Activated CD8-positive, alpha-beta memory T cell treated with anti-CD3 and anti-CD28 coated beads, Interleukin-2, amount 10 ng/mL, durations not matched to agents 7 days and 5 days (primary cell): ENCODE measurements at regions not wholly inside any gene's neighbourhood (a gene's known extent, or its start where the extent isn't known, plus 50 kb on each side); places are given as distances from the start of the nearest gene placed in this dataset.

Experiments used
- ATAC-seq: fragments of 150-1000 bp; cut with Tn5 transposase; one replicate; pipeline ENCODE4 v1.10.0; 2021; ENCODE audit warnings: moderate library complexity
- CTCF ChIA-PET: fragments of 350-600 bp; sonication (Branson Sonifier 250); formaldehyde crosslinking; loops from one replicate; lab custom pipeline; 2021; ENCODE audit warnings: antibody characterized with exemption; lab: Charles Lee
- DNase-seq: peaks from one replicate; pipeline ENCODE4 v3.0.0-alpha.2; 2020
- H3K27ac Mint-ChIP-seq: one replicate; pipeline ENCODE4 v1.8.0; 2021; ENCODE audit warnings: mild to moderate bottlenecking, mixed read lengths
- H3K27me3 Mint-ChIP-seq: one replicate; pipeline ENCODE4 v1.8.0; 2021; ENCODE audit warnings: mixed read lengths
- H3K36me3 Mint-ChIP-seq: one replicate; pipeline ENCODE4 v1.8.0; 2021; ENCODE audit warnings: mild to moderate bottlenecking, mixed read lengths
- H3K4me1 Mint-ChIP-seq: one replicate; pipeline ENCODE4 v1.8.0; 2021; ENCODE audit warnings: mixed read lengths
- H3K4me3 Mint-ChIP-seq: one replicate; pipeline ENCODE4 v1.8.0; 2021; ENCODE audit warnings: mild to moderate bottlenecking, moderate library complexity, mixed read lengths
- H3K9me3 Mint-ChIP-seq: one replicate; pipeline ENCODE4 v1.8.0; 2022; ENCODE audit warnings: low read depth, mixed read lengths

DNA sequence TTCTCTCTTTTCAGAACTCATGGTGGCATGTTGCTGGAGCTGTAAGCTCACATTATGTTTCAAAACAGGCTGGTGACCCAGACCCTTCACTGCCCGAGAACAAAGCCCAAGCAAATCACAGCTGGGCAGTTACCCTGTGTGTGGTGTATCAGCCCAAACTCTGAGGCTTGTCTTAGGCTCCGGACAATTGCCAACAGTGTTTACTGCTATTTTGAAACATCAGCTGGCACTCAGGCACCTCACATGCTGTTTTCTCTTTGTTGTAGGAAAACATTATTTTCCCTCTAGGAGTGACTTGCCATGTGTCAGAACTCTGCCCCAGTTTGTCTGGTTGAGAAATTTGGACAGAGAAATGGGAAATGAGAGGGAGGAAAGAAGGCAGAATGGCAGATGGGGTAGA is 237.6 kb upstream of the APCDD1 start:
- CTCF ChIA-PET, result no interaction called here
- Mint-ChIP-seq H3K9me3 (peaks cover 4% of the 10 kb centered on the region), H3K4me1 (peaks cover 3% of the 10 kb centered on the region), H3K27ac (no peak overlapping the region), H3K4me3 (no peak overlapping the region), H3K27me3 (no peaks in the 10 kb centered on the region), H3K36me3 (no peaks in the 10 kb centered on the region)
- ATAC-seq (no peak), DNase-seq (no peak)

DNA sequence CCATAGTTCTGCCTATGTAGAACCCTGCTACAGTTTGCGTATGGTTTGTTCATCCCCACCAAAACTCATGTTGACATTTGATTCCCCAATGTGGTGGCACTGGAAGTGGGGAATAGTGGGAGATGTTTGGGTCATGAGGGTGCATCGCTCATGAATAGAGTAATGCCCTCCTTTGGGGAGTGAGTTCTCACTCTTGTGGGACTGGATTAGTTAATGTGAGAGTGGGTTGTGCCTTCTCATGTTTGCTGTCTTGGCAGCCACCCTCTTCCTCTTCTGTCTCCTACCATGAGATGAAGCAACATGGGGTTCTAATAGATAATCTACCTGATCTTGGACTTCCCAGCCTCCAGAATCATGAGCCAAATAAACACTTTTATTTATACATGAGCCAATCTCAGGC is 237.2 kb upstream of the APCDD1 start:
- no peak for ATAC-seq
- Mint-ChIP-seq H3K36me3 (no peaks in the 10 kb centered on the region), H3K27me3 (no peaks in the 10 kb centered on the region), H3K9me3 (peaks cover 4% of the 10 kb centered on the region), H3K4me3 (no peak overlapping the region), H3K4me1 (peaks cover 3% of the 10 kb centered on the region), H3K27ac (no peak overlapping the region)
- CTCF ChIA-PET, result no interaction called here
- no peak for DNase-seq

DNA sequence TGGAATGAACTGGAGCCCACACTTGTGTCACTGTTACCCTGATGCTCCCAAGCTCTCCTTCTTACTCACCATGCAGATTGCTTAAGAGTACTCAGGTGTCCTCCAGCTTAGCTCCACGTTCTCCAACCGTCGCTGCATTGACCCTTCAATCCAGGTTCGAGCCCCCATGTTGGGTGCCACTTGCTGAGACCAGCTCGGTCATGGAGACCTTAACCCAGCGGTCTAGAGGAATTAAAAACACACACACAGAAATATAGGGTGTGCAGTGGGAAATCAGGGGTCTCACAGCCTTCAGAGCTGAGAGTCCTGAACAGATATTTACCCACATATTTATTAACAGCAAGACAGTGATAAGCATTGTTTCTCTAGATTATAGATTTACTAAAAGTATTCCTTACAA is 229.1 kb upstream of the APCDD1 start:
- Mint-ChIP-seq H3K4me3 (no peak overlapping the region), H3K9me3 (peaks cover 3% of the 10 kb centered on the region), H3K36me3 (no peaks in the 10 kb centered on the region), H3K27me3 (no peaks in the 10 kb centered on the region), H3K4me1 (no peaks in the 10 kb centered on the region), H3K27ac (no peak overlapping the region)
- CTCF ChIA-PET, result no interaction called here
- ATAC-seq (no peak), DNase-seq (no peak)

DNA sequence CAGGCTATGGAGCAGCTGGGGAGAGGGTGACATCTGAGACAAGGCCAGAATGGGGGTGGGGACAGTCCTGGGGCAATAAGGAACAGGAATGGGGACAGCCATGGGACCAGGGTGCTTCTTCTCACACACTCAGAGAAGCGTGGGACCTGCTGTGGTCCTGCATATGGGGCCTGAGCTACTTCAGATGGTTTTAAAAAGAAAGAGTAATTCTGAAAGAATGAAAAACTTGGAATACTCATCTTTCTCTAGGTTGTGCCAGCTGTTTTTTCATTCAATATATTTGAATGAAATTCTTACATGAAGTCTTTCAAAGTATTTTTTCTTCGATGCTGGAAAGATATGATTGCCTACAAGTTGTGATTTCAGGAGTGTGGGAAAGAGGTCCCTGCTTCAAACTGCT is 227.5 kb upstream of the APCDD1 start:
- H3K27me3 Mint-ChIP-seq, result no peaks in the 10 kb centered on the region
- H3K36me3 Mint-ChIP-seq, result no peaks in the 10 kb centered on the region
- no peak overlapping the region for H3K27ac Mint-ChIP-seq
- DNase-seq (no peak), ATAC-seq (no peak)
- H3K4me1 Mint-ChIP-seq, result no peaks in the 10 kb centered on the region
- H3K4me3 Mint-ChIP-seq, result no peak overlapping the region
- CTCF ChIA-PET, result no interaction called here
- peaks cover 3% of the 10 kb centered on the region for H3K9me3 Mint-ChIP-seq

DNA sequence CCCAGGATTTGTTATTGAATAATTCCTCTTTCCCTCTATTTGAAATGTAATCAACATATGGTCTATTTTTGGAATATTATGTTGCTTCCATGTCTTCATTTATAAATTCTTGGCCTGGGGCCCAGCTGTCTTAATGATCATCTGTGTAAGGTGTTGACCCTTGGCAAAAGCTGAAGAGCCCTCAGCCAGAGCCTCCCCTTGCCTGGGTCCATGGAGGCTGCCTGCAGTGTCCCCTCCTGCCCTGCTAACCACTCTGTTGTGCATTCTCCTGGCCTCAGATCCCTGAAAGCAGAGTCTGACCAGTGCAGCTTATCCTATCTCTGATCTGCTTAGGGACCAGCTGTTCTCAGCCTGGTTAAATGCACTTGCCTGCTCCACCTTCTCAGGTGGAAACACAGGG is 226.1 kb upstream of the APCDD1 start:
- Mint-ChIP-seq H3K4me1 (no peaks in the 10 kb centered on the region), H3K9me3 (peaks cover 3% of the 10 kb centered on the region), H3K36me3 (no peaks in the 10 kb centered on the region), H3K4me3 (no peak overlapping the region), H3K27me3 (no peaks in the 10 kb centered on the region), H3K27ac (no peak overlapping the region)
- CTCF ChIA-PET, result no interaction called here
- no peak for DNase-seq
- no peak for ATAC-seq

DNA sequence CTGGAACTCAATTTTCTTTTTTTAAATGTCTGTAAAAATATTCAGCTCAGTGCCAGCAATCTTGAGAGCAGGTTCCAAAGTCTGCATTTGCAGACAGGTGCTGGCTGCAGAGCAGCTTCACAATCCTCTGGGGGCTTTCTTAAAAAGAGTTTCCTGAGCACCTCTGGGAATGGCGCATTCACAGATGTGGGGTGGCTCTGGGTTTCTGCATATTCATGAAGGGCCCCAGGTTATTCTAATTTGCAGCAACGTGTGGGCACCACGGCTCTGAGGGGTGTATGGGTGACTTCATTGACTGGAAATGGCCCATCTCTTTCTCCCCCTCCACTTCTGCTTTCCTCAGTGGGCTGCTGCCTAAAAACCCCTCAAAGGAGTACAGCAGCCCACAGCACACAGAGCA is 225.0 kb upstream of the APCDD1 start:
- no peak overlapping the region for H3K4me3 Mint-ChIP-seq
- H3K9me3 Mint-ChIP-seq, result peaks cover 3% of the 10 kb centered on the region
- H3K27ac Mint-ChIP-seq, result no peak overlapping the region
- no peak for ATAC-seq
- H3K36me3 Mint-ChIP-seq, result no peaks in the 10 kb centered on the region
- H3K27me3 Mint-ChIP-seq, result no peaks in the 10 kb centered on the region
- no peak for DNase-seq
- CTCF ChIA-PET, result no interaction called here
- no peaks in the 10 kb centered on the region for H3K4me1 Mint-ChIP-seq

DNA sequence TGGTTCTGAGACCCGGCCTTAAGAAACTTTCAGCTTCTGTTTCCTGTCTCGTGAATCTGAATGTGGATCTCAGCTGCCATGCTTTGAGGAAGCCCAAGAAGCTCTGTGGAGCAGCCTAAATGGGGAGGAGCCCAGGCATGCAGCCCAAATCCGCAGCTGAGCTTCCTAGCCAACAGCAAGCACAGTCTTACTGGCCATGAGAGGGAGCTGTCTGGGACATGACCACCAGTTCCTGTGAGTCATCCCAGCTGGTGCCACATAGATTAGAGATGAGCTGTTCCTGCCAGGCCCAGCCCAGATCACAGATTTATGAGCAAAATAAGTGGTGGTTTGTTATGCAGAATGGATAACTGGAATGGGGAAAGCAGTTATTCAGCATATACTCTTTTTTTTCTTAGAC is 224.4 kb upstream of the APCDD1 start:
- Mint-ChIP-seq H3K27ac (no peak overlapping the region), H3K4me3 (no peak overlapping the region), H3K9me3 (peaks cover 3% of the 10 kb centered on the region), H3K4me1 (no peaks in the 10 kb centered on the region), H3K36me3 (no peaks in the 10 kb centered on the region), H3K27me3 (no peaks in the 10 kb centered on the region)
- DNase-seq, result no peak
- CTCF ChIA-PET, result no interaction called here
- no peak for ATAC-seq

DNA sequence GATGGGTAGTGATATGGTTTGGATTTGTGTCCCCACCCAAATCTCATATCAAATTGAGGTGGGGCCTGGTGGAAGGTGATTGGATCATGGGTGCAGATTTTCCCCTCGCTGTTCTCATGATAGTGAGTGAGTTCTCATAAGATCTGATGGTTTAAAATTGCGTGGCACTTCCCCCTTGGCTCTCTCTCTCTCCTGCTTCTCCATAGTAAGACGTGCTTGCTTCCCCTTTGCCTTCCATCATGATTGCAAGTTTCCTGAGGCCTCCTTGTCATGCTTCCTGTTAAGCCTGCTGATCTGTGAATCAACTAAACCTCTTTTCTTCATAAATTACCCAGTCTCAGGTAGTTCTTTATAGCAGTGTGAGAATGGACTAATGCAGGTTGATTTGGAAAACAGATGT is 223.2 kb upstream of the APCDD1 start:
- H3K4me1 Mint-ChIP-seq, result no peaks in the 10 kb centered on the region
- CTCF ChIA-PET, result no interaction called here

DNA sequence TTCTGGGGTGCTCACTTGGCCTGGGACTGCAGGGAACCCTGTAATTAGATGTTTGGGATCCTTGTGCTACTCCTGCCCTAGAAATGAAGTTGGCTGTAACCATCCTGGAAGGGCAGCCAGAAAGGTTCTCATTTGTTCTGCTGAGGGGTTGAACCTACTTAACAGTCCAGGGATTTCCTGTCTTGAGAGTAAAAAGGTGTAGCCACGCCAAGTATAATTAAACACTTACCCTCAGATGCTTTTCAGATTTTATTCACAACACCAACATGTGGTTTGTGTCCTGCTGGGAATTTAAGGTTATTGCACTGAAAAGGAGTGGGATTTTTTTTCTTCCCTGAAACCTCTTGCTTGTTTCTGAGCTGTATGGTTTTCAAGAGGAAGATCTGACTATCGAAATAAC is 222.4 kb upstream of the APCDD1 start:
- no peaks in the 10 kb centered on the region for H3K36me3 Mint-ChIP-seq
- no peak overlapping the region for H3K4me3 Mint-ChIP-seq
- no peak overlapping the region for H3K27ac Mint-ChIP-seq
- CTCF ChIA-PET, result no interaction called here
- ATAC-seq (no peak), DNase-seq (no peak)
- no peaks in the 10 kb centered on the region for H3K27me3 Mint-ChIP-seq
- no peaks in the 10 kb centered on the region for H3K4me1 Mint-ChIP-seq
- no peaks in the 10 kb centered on the region for H3K9me3 Mint-ChIP-seq

More for the DNA sequence above, 223.2 kb upstream of the APCDD1 start:
- ATAC-seq (no peak), DNase-seq (no peak)
- no peak overlapping the region for H3K4me3 Mint-ChIP-seq
- H3K36me3 Mint-ChIP-seq, result no peaks in the 10 kb centered on the region
- H3K27me3 Mint-ChIP-seq, result no peaks in the 10 kb centered on the region
- peaks cover 2% of the 10 kb centered on the region for H3K9me3 Mint-ChIP-seq
- no peak overlapping the region for H3K27ac Mint-ChIP-seq

DNA sequence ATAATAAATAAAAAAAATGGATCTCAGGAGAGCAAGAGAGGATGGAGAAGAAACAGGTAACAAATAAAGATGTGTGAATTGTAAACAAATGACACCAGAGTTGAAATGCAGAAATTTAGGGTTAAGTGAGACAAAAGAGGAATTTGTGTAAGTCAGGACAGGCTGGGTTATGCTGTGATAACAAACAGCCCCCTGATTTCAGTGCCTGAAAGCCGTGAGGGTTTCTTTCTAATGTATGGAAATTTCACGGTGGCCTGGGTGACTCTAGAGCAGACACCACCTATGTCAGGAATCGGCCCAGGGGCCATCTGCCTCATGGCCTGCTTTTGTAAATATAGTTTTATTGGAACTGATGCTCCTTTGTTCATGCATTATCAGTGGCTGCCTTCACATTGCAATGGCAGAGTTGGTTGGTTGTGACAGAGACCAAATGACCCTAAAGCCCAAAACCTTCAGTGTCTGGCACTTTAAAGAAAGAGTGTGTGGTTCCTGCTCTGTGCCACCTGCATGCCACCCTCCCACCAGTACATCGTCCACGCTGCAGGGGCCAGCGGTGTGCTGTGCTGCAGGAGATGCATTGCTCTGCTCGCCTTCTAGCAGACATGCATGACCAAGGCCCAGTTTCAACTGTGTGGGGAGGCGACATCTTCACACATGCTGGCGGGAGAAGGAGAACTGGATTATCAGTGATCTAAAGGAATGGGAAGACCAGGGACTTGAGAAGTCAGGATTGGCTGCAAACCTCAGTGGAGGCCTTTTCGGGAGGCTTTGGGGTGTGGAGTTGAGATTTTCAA is 221.2 kb upstream of the APCDD1 start:
- Mint-ChIP-seq H3K36me3 (no peaks in the 10 kb centered on the region), H3K4me3 (no peak overlapping the region), H3K9me3 (no peaks in the 10 kb centered on the region), H3K4me1 (no peaks in the 10 kb centered on the region), H3K27ac (no peak overlapping the region), H3K27me3 (no peaks in the 10 kb centered on the region)
- ATAC-seq, result no peak
- CTCF ChIA-PET, result no interaction called here
- DNase-seq, result no peak

DNA sequence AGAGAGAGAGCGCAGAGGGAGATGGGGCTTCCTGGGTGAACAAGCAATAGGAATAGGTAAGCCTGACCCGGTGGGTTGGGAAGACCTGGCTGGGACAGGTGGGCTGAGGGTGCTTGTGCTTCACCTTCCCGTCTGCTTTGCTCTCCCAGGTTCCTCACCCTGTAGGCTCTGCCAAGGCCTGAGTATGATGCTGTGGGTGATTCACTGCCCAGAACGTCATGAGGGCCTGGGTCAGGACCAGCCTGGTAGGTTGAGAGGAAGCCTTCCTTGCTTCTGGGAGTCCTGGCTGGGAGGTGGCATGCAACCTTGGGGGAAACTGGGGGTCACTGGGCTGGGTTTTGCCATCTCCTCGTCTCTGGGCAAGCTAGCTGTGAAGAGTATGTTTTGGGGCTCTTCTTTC is 220.2 kb upstream of the APCDD1 start:
- H3K4me1 Mint-ChIP-seq, result no peaks in the 10 kb centered on the region

DNA sequence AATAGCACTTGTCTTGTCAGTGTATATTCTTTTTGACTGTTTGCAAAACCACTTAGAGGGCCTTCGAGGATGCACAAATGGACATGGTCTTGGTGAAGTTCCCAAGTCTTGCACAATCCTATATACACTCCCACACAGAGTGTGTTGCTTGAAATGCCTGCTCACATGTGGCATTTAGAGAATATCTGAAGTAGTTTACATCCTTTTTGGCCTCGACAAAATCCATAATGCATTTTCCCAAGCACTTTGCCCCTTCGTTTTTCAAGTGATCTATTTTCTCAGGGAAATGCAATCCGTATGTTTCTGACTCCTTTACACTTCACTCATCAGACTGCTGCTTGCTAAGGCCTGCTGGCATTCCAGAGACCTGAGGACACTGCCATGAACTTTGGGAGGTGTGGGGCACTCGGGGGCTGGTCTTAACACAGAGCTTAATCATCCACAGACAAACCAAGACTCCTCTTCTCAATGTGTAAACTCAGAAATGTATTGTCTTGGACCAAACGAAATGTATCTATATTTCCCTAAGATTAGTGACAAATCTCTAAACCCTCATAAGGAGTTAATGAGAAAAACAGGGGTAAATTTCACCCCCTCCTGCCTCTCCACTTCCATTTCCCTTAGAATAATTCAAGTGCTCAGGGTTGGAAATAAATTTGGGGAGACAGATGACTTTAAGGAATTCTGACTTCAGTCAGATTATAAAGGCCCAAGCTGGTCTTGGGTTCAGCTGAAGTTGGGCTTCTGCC is 219.3 kb upstream of the APCDD1 start:
- Mint-ChIP-seq H3K27me3 (no peaks in the 10 kb centered on the region), H3K4me3 (no peak overlapping the region), H3K36me3 (no peaks in the 10 kb centered on the region), H3K9me3 (no peaks in the 10 kb centered on the region), H3K4me1 (no peaks in the 10 kb centered on the region), H3K27ac (no peak overlapping the region)
- DNase-seq (no peak), ATAC-seq (no peak)
- CTCF ChIA-PET, result no interaction called here

More for the DNA sequence above, 220.2 kb upstream of the APCDD1 start:
- ATAC-seq (no peak), DNase-seq (no peak)
- Mint-ChIP-seq H3K27ac (no peak overlapping the region), H3K27me3 (no peaks in the 10 kb centered on the region), H3K4me3 (no peak overlapping the region), H3K9me3 (no peaks in the 10 kb centered on the region), H3K36me3 (no peaks in the 10 kb centered on the region)
- CTCF ChIA-PET, result no interaction called here

DNA sequence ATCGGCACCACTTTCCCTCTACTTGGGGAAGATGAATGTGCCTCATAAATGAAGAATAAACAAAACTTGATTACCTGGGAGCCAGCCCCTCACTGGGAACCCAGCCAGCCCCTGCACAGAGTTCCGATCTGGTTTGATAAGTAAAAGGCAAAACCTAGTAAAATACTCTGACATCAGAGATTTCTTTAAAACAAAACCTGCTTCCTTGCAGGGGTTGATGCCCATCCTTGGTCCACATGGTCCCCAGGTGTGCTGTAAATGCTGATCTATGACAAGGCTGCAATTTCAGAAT is 218.8 kb upstream of the APCDD1 start:
- CTCF ChIA-PET, result no interaction called here
- H3K4me1 Mint-ChIP-seq, result no peaks in the 10 kb centered on the region
- no peak for DNase-seq
- no peak overlapping the region for H3K27ac Mint-ChIP-seq
- H3K4me3 Mint-ChIP-seq, result no peak overlapping the region
- no peaks in the 10 kb centered on the region for H3K27me3 Mint-ChIP-seq
- H3K36me3 Mint-ChIP-seq, result no peaks in the 10 kb centered on the region
- H3K9me3 Mint-ChIP-seq, result no peaks in the 10 kb centered on the region
- no peak for ATAC-seq

DNA sequence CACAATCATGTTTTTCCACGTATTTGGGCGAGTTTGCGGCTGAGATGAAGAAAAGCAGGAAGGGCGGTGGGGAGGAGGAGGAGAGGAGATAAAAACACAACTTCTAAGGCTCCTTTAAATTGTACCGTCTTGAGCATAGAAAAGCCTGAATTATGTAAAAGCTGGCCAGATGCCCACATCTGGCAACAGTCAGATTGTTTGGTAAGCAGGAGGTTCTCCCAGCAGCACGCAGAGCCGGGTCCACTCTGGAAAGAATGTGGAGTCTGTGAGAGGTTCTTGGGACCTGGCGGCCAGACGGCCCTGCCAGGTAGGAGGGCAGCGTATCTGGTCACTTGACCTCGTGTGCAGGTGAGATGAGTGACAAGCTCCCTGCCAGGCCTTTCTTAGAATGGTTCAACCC is 215.3 kb upstream of the APCDD1 start:
- Mint-ChIP-seq H3K27me3 (no peaks in the 10 kb centered on the region), H3K4me1 (no peaks in the 10 kb centered on the region), H3K4me3 (no peak overlapping the region), H3K9me3 (no peaks in the 10 kb centered on the region), H3K27ac (no peak overlapping the region), H3K36me3 (no peaks in the 10 kb centered on the region)
- DNase-seq (no peak), ATAC-seq (no peak)
- CTCF ChIA-PET, result no interaction called here
